ENCODE measurements at regions not wholly inside any gene's neighbourhood (a gene's known extent, or its start where the extent isn't known, plus 50 kb on each side); places are given as distances from the start of the nearest gene placed in this dataset.
"Not testable (repeated sequence)": the region's sequence is repeated elsewhere in the genome, so short reads cannot be mapped to it uniquely, and the experiment has no call there.

DNA sequence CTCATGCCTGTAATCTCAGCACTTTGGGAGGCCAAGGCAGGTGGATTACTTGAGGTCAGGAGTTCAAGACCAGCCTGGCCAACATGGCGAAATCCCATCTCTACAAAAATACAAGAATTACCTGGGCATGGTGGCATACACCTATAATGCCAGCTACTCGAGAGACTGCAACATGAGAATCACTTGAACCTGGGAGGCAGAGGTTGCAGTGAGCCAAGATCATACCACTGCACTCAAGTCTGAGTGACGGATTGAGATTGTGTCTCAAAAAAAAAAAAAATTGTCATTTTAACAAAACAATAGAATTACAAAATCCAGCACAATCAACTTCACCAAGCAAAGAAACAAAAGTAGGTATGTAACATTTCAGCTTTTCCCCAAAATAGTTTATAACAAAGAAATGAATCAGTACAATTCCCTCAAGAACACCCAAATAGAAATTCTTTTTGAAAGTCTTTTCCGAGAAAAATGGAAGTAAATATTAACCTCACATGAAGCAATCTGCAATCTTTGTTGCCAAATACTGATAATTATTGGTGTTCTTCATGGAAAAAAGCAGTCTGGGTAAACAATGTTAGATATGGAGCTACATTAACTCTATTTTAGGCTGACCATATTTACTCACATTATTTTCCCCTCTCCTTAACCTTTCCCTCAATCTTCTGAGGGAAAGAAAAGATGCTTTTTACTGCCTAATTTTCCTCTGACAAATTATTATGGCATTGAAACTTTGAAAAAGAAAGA is 165.9 kb upstream of the ATF7IP start:
- peaks cover 0 to 4% of the 10 kb centered on the region in 2 donors for H3K27me3 Mint-ChIP-seq
- DNase-seq (no peak), ATAC-seq (replicated peaks) (no peak)
- no peaks in the 10 kb centered on the region for H3K4me1 Mint-ChIP-seq (ENCODE audit: low read depth in 2 of 2)
- no peak overlapping the region for H3K27ac Mint-ChIP-seq
- H3K36me3 Mint-ChIP-seq (ENCODE audit: insufficient read depth): no peaks in the 10 kb centered on the region
- H3K9me3 Mint-ChIP-seq: no peaks in the 10 kb centered on the region
- no peak overlapping the region for H3K4me3 Mint-ChIP-seq

DNA sequence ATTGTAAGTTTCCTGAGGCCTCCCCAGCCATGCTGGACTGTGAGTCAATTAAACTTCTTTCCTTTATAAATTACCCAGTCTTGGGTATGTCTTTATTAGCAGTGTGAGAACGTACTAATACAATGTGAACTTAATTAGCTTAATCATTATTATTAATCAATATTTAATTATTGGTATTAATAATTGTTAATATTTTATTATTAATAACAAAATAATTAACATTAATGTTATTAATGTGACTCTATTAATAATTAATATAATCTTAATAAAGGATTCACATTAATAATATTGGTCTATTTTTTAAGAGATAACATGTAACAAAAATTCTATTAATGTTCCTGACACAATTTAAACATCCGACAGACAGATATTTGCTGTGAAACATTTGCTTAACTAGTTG is 164.9 kb upstream of the ATF7IP start:
- H3K27ac Mint-ChIP-seq: no peak overlapping the region

GRCh38 chr12:14201291-14201690 is 164.2 kb upstream of the ATF7IP start:
- no peak overlapping the region for H3K27ac Mint-ChIP-seq
- H3K4me1 Mint-ChIP-seq (ENCODE audit: low read depth in 2 of 2): no peaks in the 10 kb centered on the region
- H3K27me3 Mint-ChIP-seq: peaks cover 0 to 4% of the 10 kb centered on the region in 2 donors
- DNase-seq (no peak), ATAC-seq (replicated peaks) (no peak)
- no peaks in the 10 kb centered on the region for H3K9me3 Mint-ChIP-seq
- no peak overlapping the region for H3K4me3 Mint-ChIP-seq
- no peaks in the 10 kb centered on the region for H3K36me3 Mint-ChIP-seq (ENCODE audit: insufficient read depth)

More for the DNA sequence above, 164.9 kb upstream of the ATF7IP start:
- Mint-ChIP-seq H3K9me3 (no peaks in the 10 kb centered on the region), H3K36me3 (ENCODE audit: insufficient read depth) (no peaks in the 10 kb centered on the region), H3K4me3 (no peak overlapping the region), H3K4me1 (ENCODE audit: low read depth in 2 of 2) (no peaks in the 10 kb centered on the region), H3K27me3 (peaks cover 0 to 4% of the 10 kb centered on the region in 2 donors)
- ATAC-seq (replicated peaks) (no peak), DNase-seq (no peak)

- DNase-seq (no peak), ATAC-seq (replicated peaks) (no peak)
- H3K4me3 Mint-ChIP-seq: no peak overlapping the region
- H3K9me3 Mint-ChIP-seq: no peaks in the 10 kb centered on the region
- H3K27me3 Mint-ChIP-seq: no peaks in the 10 kb centered on the region
- H3K36me3 Mint-ChIP-seq (ENCODE audit: insufficient read depth): no peaks in the 10 kb centered on the region
- H3K4me1 Mint-ChIP-seq (ENCODE audit: low read depth in 2 of 2): no peaks in the 10 kb centered on the region
- H3K27ac Mint-ChIP-seq: no peak overlapping the region
These were observed 157.5 kb upstream of the ATF7IP start for GRCh38 chr12:14207905-14208551.

- Mint-ChIP-seq H3K9me3 (no peaks in the 10 kb centered on the region), H3K27ac (no peak overlapping the region), H3K27me3 (no peaks in the 10 kb centered on the region), H3K4me1 (ENCODE audit: low read depth in 2 of 2) (peaks cover 3 to 6% of the 10 kb centered on the region in 2 donors), H3K4me3 (no peak overlapping the region), H3K36me3 (ENCODE audit: insufficient read depth) (peaks cover 7% of the 10 kb centered on the region)
- ATAC-seq (replicated peaks) (no peak), DNase-seq (no peak)
These were observed 153.5 kb upstream of the ATF7IP start for GRCh38 chr12:14211947-14212387.

GRCh38 chr12:14213542-14213941 is 151.9 kb upstream of the ATF7IP start:
- peaks cover 10 to 15% of the 10 kb centered on the region in 2 donors for H3K4me1 Mint-ChIP-seq (ENCODE audit: low read depth in 2 of 2)

GRCh38 chr12:14214495-14214894 is 151.0 kb upstream of the ATF7IP start:
- peaks cover 7% of the 10 kb centered on the region for H3K36me3 Mint-ChIP-seq (ENCODE audit: insufficient read depth)
- no peak overlapping the region for H3K4me3 Mint-ChIP-seq
- DNase-seq: no peak
- H3K27ac Mint-ChIP-seq: no peak overlapping the region
- H3K4me1 Mint-ChIP-seq (ENCODE audit: low read depth in 2 of 2): peaks cover 13 to 15% of the 10 kb centered on the region in 2 donors
- H3K27me3 Mint-ChIP-seq: no peaks in the 10 kb centered on the region
- no peaks in the 10 kb centered on the region for H3K9me3 Mint-ChIP-seq
- ATAC-seq (replicated peaks): no peak

More at GRCh38 chr12:14213542-14213941, 151.9 kb upstream of the ATF7IP start:
- no peaks in the 10 kb centered on the region for H3K27me3 Mint-ChIP-seq
- DNase-seq (no peak), ATAC-seq (replicated peaks) (no peak)
- H3K4me3 Mint-ChIP-seq: no peak overlapping the region
- peaks cover 7% of the 10 kb centered on the region for H3K36me3 Mint-ChIP-seq (ENCODE audit: insufficient read depth)
- H3K27ac Mint-ChIP-seq: no peak overlapping the region
- H3K9me3 Mint-ChIP-seq: no peaks in the 10 kb centered on the region

- H3K9me3 Mint-ChIP-seq; ATAC-seq (replicated peaks); H3K36me3 Mint-ChIP-seq (ENCODE audit: insufficient read depth); H3K27me3 Mint-ChIP-seq; DNase-seq: not testable (repeated sequence)
- H3K27ac Mint-ChIP-seq: peak overlapping the region; percentile 93 to 94
- H3K4me1 Mint-ChIP-seq (ENCODE audit: low read depth in 2 of 2): peaks cover 15 to 18% of the 10 kb centered on the region in 2 donors
- H3K4me3 Mint-ChIP-seq: peak overlapping the region; percentile 79 to 87
These were observed 149.5 kb upstream of the ATF7IP start for GRCh38 chr12:14215949-14216348.

DNA sequence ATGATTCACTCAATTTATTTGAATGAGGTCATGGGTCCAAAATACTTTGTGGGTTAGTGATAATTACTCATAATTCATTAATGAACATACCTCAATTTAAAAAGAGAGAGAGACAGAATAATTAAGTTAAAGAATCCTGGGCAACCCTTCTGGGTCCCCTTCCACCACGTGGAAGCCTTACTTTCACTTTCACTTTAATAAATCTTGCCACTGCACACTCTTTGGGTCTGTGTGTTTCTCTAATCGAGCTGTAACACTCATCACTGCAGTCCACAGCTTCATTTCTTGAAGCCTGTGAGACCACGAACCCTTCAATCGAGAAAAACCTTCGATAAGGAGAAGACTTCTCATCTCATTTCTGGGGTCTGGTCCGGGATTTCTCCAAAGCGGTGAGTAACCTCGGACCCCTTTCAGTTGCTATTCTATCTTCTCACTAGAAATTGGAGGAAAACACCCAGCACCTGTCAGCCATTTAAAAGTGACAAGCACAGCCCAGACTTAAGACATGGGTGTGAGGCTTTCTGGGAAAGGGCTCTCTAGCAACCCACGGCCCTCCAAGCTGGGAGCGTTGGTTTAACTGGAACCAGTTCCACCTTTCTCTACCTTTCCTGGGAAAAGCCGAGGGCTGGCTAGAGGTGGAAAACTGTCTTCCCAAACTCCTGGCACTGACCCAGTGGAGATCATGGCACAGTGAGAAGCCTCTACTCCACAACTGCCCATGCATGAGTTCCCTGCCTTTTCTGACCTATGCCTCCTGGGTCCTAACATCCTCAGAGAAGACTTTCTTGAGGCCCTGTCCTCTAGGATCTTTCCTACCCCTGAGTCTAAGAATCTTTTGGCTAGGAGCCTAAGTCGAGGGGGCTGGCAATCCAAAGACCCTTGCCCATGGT is 148.8 kb upstream of the ATF7IP start:
- Mint-ChIP-seq H3K36me3 (ENCODE audit: insufficient read depth) (peaks cover 14% of the 10 kb centered on the region), H3K4me1 (ENCODE audit: low read depth in 2 of 2) (peaks cover 20 to 23% of the 10 kb centered on the region in 2 donors), H3K27me3 (no peaks in the 10 kb centered on the region), H3K9me3 (no peaks in the 10 kb centered on the region), H3K4me3 (peak overlapping the region; percentile 79 to 87), H3K27ac (peak overlapping the region; percentile 93 to 94)
- ATAC-seq (replicated peaks) (peak; percentile 84), DNase-seq (peak in 1 of 3 experiments; percentile 30)

- DNase-seq (no peak), ATAC-seq (replicated peaks) (no peak)
- H3K4me3 Mint-ChIP-seq: no peak overlapping the region
- peaks cover 20 to 23% of the 10 kb centered on the region in 2 donors for H3K4me1 Mint-ChIP-seq (ENCODE audit: low read depth in 2 of 2)
- H3K36me3 Mint-ChIP-seq (ENCODE audit: insufficient read depth): peaks cover 18% of the 10 kb centered on the region
- peak overlapping the region in 1 of 2 donors; percentile 9 for H3K27ac Mint-ChIP-seq
- H3K27me3 Mint-ChIP-seq: no peaks in the 10 kb centered on the region
- no peaks in the 10 kb centered on the region for H3K9me3 Mint-ChIP-seq
These were observed 146.3 kb upstream of the ATF7IP start for GRCh38 chr12:14219156-14219555.

DNA sequence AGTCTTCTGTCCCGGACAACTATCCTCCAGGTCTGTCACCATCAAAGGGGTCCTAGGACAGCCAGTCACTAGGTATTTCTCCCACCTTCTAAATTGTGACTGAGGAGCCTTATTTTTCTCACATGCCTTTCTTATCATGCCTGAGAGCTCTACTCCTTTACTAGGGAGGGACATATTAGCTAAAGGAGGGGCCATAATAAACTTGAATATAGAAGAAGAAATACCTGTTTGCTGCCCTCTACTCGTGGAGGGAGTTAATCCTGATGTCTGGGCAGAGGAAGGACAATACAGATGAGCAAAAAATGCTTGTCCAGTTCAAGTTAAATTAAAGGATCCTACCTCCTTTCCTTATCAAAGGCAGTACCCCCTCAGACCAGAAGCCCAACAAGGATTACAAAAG is 145.8 kb upstream of the ATF7IP start:
- H3K9me3 Mint-ChIP-seq; DNase-seq; ATAC-seq (replicated peaks); H3K27me3 Mint-ChIP-seq; H3K4me3 Mint-ChIP-seq; H3K27ac Mint-ChIP-seq: not testable (repeated sequence)
- Mint-ChIP-seq H3K4me1 (ENCODE audit: low read depth in 2 of 2) (peaks cover 20 to 23% of the 10 kb centered on the region in 2 donors), H3K36me3 (ENCODE audit: insufficient read depth) (peaks cover 18% of the 10 kb centered on the region)

- Mint-ChIP-seq H3K27me3 (no peaks in the 10 kb centered on the region), H3K9me3 (peaks cover 0 to 2% of the 10 kb centered on the region in 2 donors), H3K36me3 (ENCODE audit: insufficient read depth) (peaks cover 11% of the 10 kb centered on the region), H3K4me3 (no peak overlapping the region), H3K4me1 (ENCODE audit: low read depth in 2 of 2) (peaks cover 7 to 8% of the 10 kb centered on the region in 2 donors), H3K27ac (no peak overlapping the region)
- ATAC-seq (replicated peaks) (no peak), DNase-seq (no peak)
These were observed 140.4 kb upstream of the ATF7IP start for GRCh38 chr12:14225064-14225463.

DNA sequence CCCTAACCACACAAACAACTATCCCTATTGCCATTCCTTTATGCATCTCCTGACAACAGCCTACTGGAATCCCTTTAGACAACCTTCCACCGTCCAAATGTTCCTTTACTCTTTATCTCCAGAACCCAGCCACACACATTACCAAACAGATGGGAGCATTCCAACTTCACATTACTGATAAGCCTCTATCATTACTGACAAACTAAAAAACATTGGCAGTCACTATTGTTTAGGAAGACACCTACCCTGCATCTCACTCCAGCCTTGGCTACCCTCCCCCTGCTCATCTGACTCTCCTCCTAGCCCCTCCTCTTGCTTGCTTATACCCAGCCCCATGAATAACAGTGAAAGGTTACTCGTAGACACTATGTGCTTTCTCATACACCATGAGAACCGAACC is 130.3 kb upstream of the ATF7IP start:
- not testable (repeated sequence) for H3K9me3 Mint-ChIP-seq; H3K36me3 Mint-ChIP-seq (ENCODE audit: insufficient read depth); DNase-seq; ATAC-seq (replicated peaks); H3K4me3 Mint-ChIP-seq; H3K27ac Mint-ChIP-seq; H3K27me3 Mint-ChIP-seq
- H3K4me1 Mint-ChIP-seq (ENCODE audit: low read depth in 2 of 2): peaks cover 9 to 12% of the 10 kb centered on the region in 2 donors

Data from effector memory CD8-positive, alpha-beta T cell (primary cell).